HG03064 (cell line): ENCODE measurements at regions not wholly inside any gene's neighbourhood (a gene's known extent, or its start where the extent isn't known, plus 50 kb on each side); places are given as distances from the start of the nearest gene placed in this dataset.
"Not testable (repeated sequence)": the region's sequence is repeated elsewhere in the genome, so short reads cannot be mapped to it uniquely, and the experiment has no call there.

ENCODE experiments used
- ATAC-seq: cut with Tn5 transposase; IDR thresholded peaks from one replicate; pipeline ENCODE4 v1.9.1; 2021; ENCODE audit warnings: low read depth; ENCODE audit not compliant: unreplicated experiment

- ATAC-seq: no peak
Observed at GRCh38 chr12:83997423-83997822, 915.2 kb downstream of the SLC6A15 start.

- no peak for ATAC-seq
Observed at GRCh38 chr12:83996671-83997070, 915.9 kb downstream of the SLC6A15 start.

GRCh38 chr12:83985084-83985483, 927.5 kb downstream of the SLC6A15 start:
- ATAC-seq: no peak

GRCh38 chr12:83980398-83980797, 932.2 kb downstream of the SLC6A15 start:
- no peak for ATAC-seq

GRCh38 chr12:83979785-83980184, 932.8 kb downstream of the SLC6A15 start:
- ATAC-seq: no peak

GRCh38 chr12:83971781-83972180, 940.8 kb downstream of the SLC6A15 start:
- ATAC-seq: no peak

- no peak for ATAC-seq
Observed at GRCh38 chr12:83960767-83961166, 951.8 kb downstream of the SLC6A15 start.

- ATAC-seq: no peak
Observed at GRCh38 chr12:83958997-83959396, 953.6 kb downstream of the SLC6A15 start.

- no peak for ATAC-seq
Observed at GRCh38 chr12:83954956-83955601, 957.5 kb downstream of the SLC6A15 start.

- ATAC-seq: no peak
Observed at GRCh38 chr12:83954071-83954789, 958.4 kb downstream of the SLC6A15 start.

GRCh38 chr12:83945871-83946270, 966.7 kb downstream of the SLC6A15 start:
- no peak for ATAC-seq

GRCh38 chr12:83939718-83940117, 972.9 kb downstream of the SLC6A15 start:
- ATAC-seq: no peak

- ATAC-seq: no peak
Observed at GRCh38 chr12:83933615-83934014, 979.0 kb downstream of the SLC6A15 start.

GRCh38 chr12:83932011-83932410, 980.6 kb downstream of the SLC6A15 start:
- ATAC-seq: no peak

GRCh38 chr12:83931451-83931850, 981.1 kb downstream of the SLC6A15 start:
- no peak for ATAC-seq

GRCh38 chr12:83929792-83930191, 982.8 kb downstream of the SLC6A15 start:
- not testable (repeated sequence) for ATAC-seq

- ATAC-seq: no peak
Observed at GRCh38 chr12:83920821-83921547, 991.6 kb downstream of the SLC6A15 start.

- ATAC-seq: no peak
Observed at GRCh38 chr12:83919081-83919480, 993.5 kb downstream of the SLC6A15 start.

- no peak for ATAC-seq
Observed at GRCh38 chr12:83904175-83904574, 1008.4 kb downstream of the SLC6A15 start.

- no peak for ATAC-seq
Observed at GRCh38 chr12:83896416-83896815, 1016.2 kb downstream of the SLC6A15 start.

GRCh38 chr12:83893101-83893500, 1019.5 kb downstream of the SLC6A15 start:
- no peak for ATAC-seq

GRCh38 chr12:83889745-83890144, 1022.9 kb downstream of the SLC6A15 start:
- ATAC-seq: no peak
